ENCODE measurements at regions not wholly inside any gene's neighbourhood (a gene's known extent, or its start where the extent isn't known, plus 50 kb on each side); places are given as distances from the start of the nearest gene placed in this dataset.

DNA sequence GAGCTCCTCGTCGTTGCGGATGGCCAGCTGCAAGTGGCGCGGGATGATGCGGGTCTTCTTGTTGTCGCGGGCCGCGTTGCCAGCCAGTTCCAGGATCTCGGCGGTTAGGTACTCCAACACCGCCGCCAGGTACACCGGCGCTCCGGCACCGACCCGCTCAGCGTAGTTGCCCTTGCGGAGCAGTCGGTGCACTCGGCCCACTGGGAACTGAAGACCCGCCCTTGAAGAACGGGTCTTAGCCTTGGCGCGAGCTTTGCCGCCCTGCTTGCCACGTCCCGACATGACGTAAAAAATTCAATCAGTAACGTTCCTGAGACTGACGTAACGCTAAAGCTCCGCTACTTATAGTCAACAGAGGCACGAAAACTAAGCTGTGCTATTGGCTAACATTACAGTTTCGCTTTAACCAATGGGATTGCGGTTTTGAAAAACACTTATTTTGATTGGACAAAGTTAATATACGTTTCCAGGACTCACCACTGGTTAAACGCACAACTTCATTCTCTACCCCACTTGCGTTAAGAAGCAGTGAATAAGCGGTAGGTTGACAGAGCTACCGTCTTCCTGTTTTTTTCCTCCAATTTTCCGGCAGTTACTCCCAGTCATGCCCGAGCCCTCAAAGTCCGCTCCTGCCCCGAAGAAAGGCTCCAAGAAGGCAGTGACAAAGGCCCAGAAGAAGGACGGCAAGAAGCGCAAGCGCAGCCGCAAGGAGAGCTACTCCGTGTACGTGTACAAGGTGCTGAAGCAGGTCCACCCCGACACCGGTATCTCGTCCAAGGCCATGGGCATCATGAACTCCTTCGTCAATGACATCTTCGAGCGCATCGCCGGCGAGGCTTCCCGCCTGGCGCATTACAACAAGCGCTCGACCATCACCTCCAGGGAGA is 73.9 kb downstream of the OR2B2 start (continued):
- peak; percentile 100 for TF ChIP-seq HOXA3 (CRISPR knock-in tag; IDR thresholded peaks at IDR 0.05)
- TF ChIP-seq RARG (CRISPR knock-in tag; IDR thresholded peaks at IDR 0.05; ENCODE audit: low read depth): no peak
- no peak for TF ChIP-seq PAF1 (CRISPR knock-in tag; IDR thresholded peaks at IDR 0.05)
- no peak for TF ChIP-seq MAFF (IDR thresholded peaks at IDR 0.05; ENCODE audit: low read depth, low read length)
- TF ChIP-seq ZKSCAN8 (CRISPR knock-in tag; IDR thresholded peaks at IDR 0.05; ENCODE audit: borderline replicate concordance): no peak
- TF ChIP-seq DZIP1 (CRISPR knock-in tag; IDR thresholded peaks at IDR 0.05): no peak; the same call in 1 of the 2 replicates
- peak; percentile 46; the same call in 1 of the 2 replicates for TF ChIP-seq THAP8 (CRISPR knock-in tag; IDR thresholded peaks at IDR 0.05; ENCODE audit: borderline replicate concordance)
- TF ChIP-seq ZNF605 (CRISPR knock-in tag; IDR thresholded peaks at IDR 0.05): peak; percentile 94
- peak; percentile 90; the same call in 1 of the 2 replicates for TF ChIP-seq KDM2A (CRISPR knock-in tag; IDR thresholded peaks at IDR 0.05; ENCODE audit: borderline replicate concordance, low read depth)
- TF ChIP-seq, protein P1, sequence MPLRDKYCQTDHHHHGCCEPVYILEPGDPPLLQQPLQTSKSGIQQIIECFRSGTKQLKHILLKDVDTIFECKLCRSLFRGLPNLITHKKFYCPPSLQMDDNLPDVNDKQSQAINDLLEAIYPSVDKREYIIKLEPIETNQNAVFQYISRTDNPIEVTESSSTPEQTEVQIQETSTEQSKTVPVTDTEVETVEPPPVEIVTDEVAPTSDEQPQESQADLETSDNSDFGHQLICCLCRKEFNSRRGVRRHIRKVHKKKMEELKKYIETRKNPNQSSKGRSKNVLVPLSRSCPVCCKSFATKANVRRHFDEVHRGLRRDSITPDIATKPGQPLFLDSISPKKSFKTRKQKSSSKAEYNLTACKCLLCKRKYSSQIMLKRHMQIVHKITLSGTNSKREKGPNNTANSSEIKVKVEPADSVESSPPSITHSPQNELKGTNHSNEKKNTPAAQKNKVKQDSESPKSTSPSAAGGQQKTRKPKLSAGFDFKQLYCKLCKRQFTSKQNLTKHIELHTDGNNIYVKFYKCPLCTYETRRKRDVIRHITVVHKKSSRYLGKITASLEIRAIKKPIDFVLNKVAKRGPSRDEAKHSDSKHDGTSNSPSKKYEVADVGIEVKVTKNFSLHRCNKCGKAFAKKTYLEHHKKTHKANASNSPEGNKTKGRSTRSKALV (CRISPR knock-in tag; IDR thresholded peaks at IDR 0.05): no peak
- TF ChIP-seq NFE2L1 (CRISPR knock-in tag; IDR thresholded peaks at IDR 0.05; ENCODE audit: borderline replicate concordance): 0 out of 2 replicates have a peak, but pooled peaks have one; percentile 26
- TF ChIP-seq ARID5B (CRISPR knock-in tag; IDR thresholded peaks at IDR 0.05): peak; percentile 40
- peak; percentile 65; the same call in 1 of the 2 replicates for TF ChIP-seq ZBTB7B (CRISPR knock-in tag; IDR thresholded peaks at IDR 0.05)
- TF ChIP-seq LCORL (IDR thresholded peaks at IDR 0.05): no peak
- TF ChIP-seq LCORL (CRISPR knock-in tag; IDR thresholded peaks at IDR 0.05): peak; percentile 79
- TF ChIP-seq PAX8 (CRISPR knock-in tag; IDR thresholded peaks at IDR 0.05; ENCODE audit: borderline replicate concordance): no peak
- TF ChIP-seq, protein P2, sequence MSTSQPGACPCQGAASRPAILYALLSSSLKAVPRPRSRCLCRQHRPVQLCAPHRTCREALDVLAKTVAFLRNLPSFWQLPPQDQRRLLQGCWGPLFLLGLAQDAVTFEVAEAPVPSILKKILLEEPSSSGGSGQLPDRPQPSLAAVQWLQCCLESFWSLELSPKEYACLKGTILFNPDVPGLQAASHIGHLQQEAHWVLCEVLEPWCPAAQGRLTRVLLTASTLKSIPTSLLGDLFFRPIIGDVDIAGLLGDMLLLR (CRISPR knock-in tag; IDR thresholded peaks at IDR 0.05): 0 out of 2 replicates have a peak, but pooled peaks have one; percentile 40
- peak; percentile 40; the same call in 1 of the 2 replicates for TF ChIP-seq ZBTB7A (CRISPR knock-in tag; IDR thresholded peaks at IDR 0.05)
- TF ChIP-seq SMAD3 (CRISPR knock-in tag; IDR thresholded peaks at IDR 0.05): peak; percentile 62
- TF ChIP-seq IRF2 (CRISPR knock-in tag; IDR thresholded peaks at IDR 0.05): peak; percentile 61; the same call in 1 of the 2 replicates

Data from HepG2 (cell line).